ENCODE measurements at regions not wholly inside any gene's neighbourhood (a gene's known extent, or its start where the extent isn't known, plus 50 kb on each side); places are given as distances from the start of the nearest gene placed in this dataset.

DNA sequence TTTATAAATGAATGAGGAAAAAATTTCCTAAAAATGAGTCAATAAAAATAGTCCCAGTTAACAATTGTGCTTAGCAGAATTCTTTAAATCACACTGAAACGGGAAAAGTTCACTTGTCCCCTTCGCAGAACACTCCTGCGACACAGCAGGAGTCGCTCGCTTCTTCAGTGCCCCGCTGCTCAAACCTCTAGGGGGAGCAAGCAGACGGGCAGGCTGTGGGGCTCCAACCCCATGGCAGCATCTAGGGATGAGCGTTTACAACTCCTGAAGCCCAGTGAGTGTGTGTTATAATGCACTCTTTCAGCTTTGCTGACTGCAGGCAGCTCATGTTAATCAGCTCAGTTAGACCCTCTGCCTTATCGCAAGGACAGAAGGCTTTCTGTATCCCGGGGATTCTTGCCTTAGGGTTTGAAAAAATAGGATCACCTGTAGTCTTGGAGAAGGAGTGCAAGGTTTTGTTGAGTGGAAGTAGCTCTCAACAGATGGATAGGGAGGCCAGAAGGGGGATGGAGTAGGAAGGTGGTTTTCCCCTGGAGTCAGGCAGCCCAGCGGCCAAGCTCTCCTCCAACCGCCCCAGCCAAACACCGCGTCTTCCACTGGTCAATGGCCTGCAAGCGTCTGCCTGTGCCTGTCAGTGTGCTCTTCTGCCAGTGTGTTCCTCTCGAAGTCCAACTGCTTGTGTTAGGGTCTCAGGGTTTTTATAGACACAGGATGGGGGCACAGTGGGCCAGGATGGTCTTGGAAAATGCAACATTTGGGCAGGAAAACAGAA is 1977.7 kb upstream of the LRRTM1 start:
- no peak for TF ChIP-seq EZH2phosphoT487 (IDR thresholded peaks at IDR 0.05; ENCODE audit: borderline replicate concordance, low read length)
- TF ChIP-seq, protein P1, sequence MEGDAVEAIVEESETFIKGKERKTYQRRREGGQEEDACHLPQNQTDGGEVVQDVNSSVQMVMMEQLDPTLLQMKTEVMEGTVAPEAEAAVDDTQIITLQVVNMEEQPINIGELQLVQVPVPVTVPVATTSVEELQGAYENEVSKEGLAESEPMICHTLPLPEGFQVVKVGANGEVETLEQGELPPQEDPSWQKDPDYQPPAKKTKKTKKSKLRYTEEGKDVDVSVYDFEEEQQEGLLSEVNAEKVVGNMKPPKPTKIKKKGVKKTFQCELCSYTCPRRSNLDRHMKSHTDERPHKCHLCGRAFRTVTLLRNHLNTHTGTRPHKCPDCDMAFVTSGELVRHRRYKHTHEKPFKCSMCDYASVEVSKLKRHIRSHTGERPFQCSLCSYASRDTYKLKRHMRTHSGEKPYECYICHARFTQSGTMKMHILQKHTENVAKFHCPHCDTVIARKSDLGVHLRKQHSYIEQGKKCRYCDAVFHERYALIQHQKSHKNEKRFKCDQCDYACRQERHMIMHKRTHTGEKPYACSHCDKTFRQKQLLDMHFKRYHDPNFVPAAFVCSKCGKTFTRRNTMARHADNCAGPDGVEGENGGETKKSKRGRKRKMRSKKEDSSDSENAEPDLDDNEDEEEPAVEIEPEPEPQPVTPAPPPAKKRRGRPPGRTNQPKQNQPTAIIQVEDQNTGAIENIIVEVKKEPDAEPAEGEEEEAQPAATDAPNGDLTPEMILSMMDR (IDR thresholded peaks at IDR 0.05; ENCODE audit: low read depth, low read length, poor library complexity, severe bottlenecking), result no peak

Data from DOHH2 (cell line).